ENCODE measurements at regions not wholly inside any gene's neighbourhood (a gene's known extent, or its start where the extent isn't known, plus 50 kb on each side); places are given as distances from the start of the nearest gene placed in this dataset.

- DNase-seq, result no peak
Observed at GRCh38 chr14:101197595-101198397, 294.3 kb upstream of the RTL1 start.

- no peak for DNase-seq
Observed at GRCh38 chr14:101198398-101199027, 295.0 kb upstream of the RTL1 start.

- no peak for DNase-seq
Observed at GRCh38 chr14:101199028-101199770, 295.7 kb upstream of the RTL1 start.

- no peak for DNase-seq
Observed at GRCh38 chr14:101200008-101200649, 296.6 kb upstream of the RTL1 start.

- DNase-seq, result no peak
Observed at GRCh38 chr14:101200650-101201516, 297.4 kb upstream of the RTL1 start.

GRCh38 chr14:101201535-101202151 is 298.1 kb upstream of the RTL1 start:
- no peak for DNase-seq

GRCh38 chr14:101202627-101203404 is 299.3 kb upstream of the RTL1 start:
- no peak for DNase-seq

- no peak for DNase-seq
Observed at GRCh38 chr14:101206556-101206955, 303.0 kb upstream of the RTL1 start.

- no peak for DNase-seq
Observed at GRCh38 chr14:101207041-101207440, 303.5 kb upstream of the RTL1 start.

GRCh38 chr14:101207897-101208296 is 304.4 kb upstream of the RTL1 start:
- no peak for DNase-seq

- DNase-seq, result no peak
Observed at GRCh38 chr14:101209594-101209993, 306.1 kb upstream of the RTL1 start.

- no peak for DNase-seq
Observed at GRCh38 chr14:101215266-101215665, 311.7 kb upstream of the RTL1 start.

- DNase-seq, result no peak
Observed at GRCh38 chr14:101215927-101216326, 312.4 kb upstream of the RTL1 start.

- no peak for DNase-seq
Observed at GRCh38 chr14:101216366-101217079, 313.0 kb upstream of the RTL1 start.

GRCh38 chr14:101217080-101217463 is 313.6 kb upstream of the RTL1 start:
- no peak for DNase-seq

- DNase-seq, result no peak
Observed at GRCh38 chr14:101217616-101218371, 314.3 kb upstream of the RTL1 start.

GRCh38 chr14:101219896-101220703 is 316.6 kb upstream of the RTL1 start:
- DNase-seq, result no peak

- no peak for DNase-seq
Observed at GRCh38 chr14:101220921-101221510, 317.5 kb upstream of the RTL1 start.

All from NCI-H524 treated with DMSO at 0.1 percent for 48 hours (cell line).